Fibroblast of skin of right quadriceps (primary cell): ENCODE measurements at regions not wholly inside any gene's neighbourhood (a gene's known extent, or its start where the extent isn't known, plus 50 kb on each side); places are given as distances from the start of the nearest gene placed in this dataset.

ENCODE experiments used
- DNase-seq: peaks from one replicate; pipeline ENCODE4 v3.0.0-alpha.2; 2013

GRCh38 chr20:39524371-39524911, 562.3 kb downstream of the DHX35 start:
- DNase-seq, result no peak

- DNase-seq, result no peak
Observed at GRCh38 chr20:39523405-39523804, 561.3 kb downstream of the DHX35 start.

- DNase-seq, result peak; percentile 30
Observed at GRCh38 chr20:39518654-39519053, 556.5 kb downstream of the DHX35 start.

GRCh38 chr20:39516964-39517363, 554.8 kb downstream of the DHX35 start:
- DNase-seq, result no peak

- no peak for DNase-seq
Observed at GRCh38 chr20:39504710-39505094, 542.6 kb downstream of the DHX35 start.

- peak; percentile 35 for DNase-seq
Observed at GRCh38 chr20:39503902-39504709, 542.0 kb downstream of the DHX35 start.

GRCh38 chr20:39492223-39492797, 530.2 kb downstream of the DHX35 start:
- no peak for DNase-seq

- DNase-seq, result no peak
Observed at GRCh38 chr20:39491711-39492110, 529.6 kb downstream of the DHX35 start.

GRCh38 chr20:39489986-39490560, 527.9 kb downstream of the DHX35 start:
- DNase-seq, result no peak

- no peak for DNase-seq
Observed at GRCh38 chr20:39480276-39481043, 518.3 kb downstream of the DHX35 start.

GRCh38 chr20:39479196-39479810, 517.2 kb downstream of the DHX35 start:
- no peak for DNase-seq

- no peak for DNase-seq
Observed at GRCh38 chr20:39474879-39475278, 512.7 kb downstream of the DHX35 start.

GRCh38 chr20:39473536-39473935, 511.4 kb downstream of the DHX35 start:
- no peak for DNase-seq

- no peak for DNase-seq
Observed at GRCh38 chr20:39468703-39469102, 506.6 kb downstream of the DHX35 start.

- DNase-seq, result no peak
Observed at GRCh38 chr20:39464238-39464637, 502.1 kb downstream of the DHX35 start.

GRCh38 chr20:39462416-39462945, 500.3 kb downstream of the DHX35 start:
- no peak for DNase-seq

- no peak for DNase-seq
Observed at GRCh38 chr20:39458452-39458851, 496.3 kb downstream of the DHX35 start.

- DNase-seq, result no peak
Observed at GRCh38 chr20:39453890-39454289, 491.7 kb downstream of the DHX35 start.

- no peak for DNase-seq
Observed at GRCh38 chr20:39452583-39453340, 490.6 kb downstream of the DHX35 start.

GRCh38 chr20:39451386-39451785, 489.2 kb downstream of the DHX35 start:
- no peak for DNase-seq

GRCh38 chr20:39446397-39446796, 484.3 kb downstream of the DHX35 start:
- no peak for DNase-seq

GRCh38 chr20:39445095-39445494, 483.0 kb downstream of the DHX35 start:
- no peak for DNase-seq
